ENCODE measurements at regions not wholly inside any gene's neighbourhood (a gene's known extent, or its start where the extent isn't known, plus 50 kb on each side); places are given as distances from the start of the nearest gene placed in this dataset.

GRCh38 chr12:98194591-98194990 lies 320.8 kb upstream of the TMPO start (continued):
- TF ChIP-seq RXRA (IDR thresholded peaks at IDR 0.05; ENCODE audit: borderline replicate concordance, low read depth) (no peak), TAF1 (IDR thresholded peaks at IDR 0.05; ENCODE audit: borderline replicate concordance, low read depth, low read length) (no peak), USF2 (IDR thresholded peaks at IDR 0.05; ENCODE audit: borderline replicate concordance, low read depth, low read length) (no peak), CHD2 (IDR thresholded peaks at IDR 0.05; ENCODE audit: low read length, partially characterized antibody) (no peak)

- Histone ChIP-seq H3K27me3 (ENCODE audit: insufficient read depth) (no peaks in the 10 kb centered on the region), H3K27ac (ENCODE audit: low read depth in 2 of 2, low read length in 1 of 2) (no peak overlapping the region), H3F3A (replicated peaks; ENCODE audit: insufficient read depth) (no peaks in the 10 kb centered on the region), H2AFZ (ENCODE audit: low read depth) (no peak overlapping the region), H3K4me2 (no peak overlapping the region), H3K9me2 (no peaks in the 10 kb centered on the region), H3K36me3 (replicated peaks in 1 of 2; ENCODE audit: control insufficient read depth in 1 of 2, insufficient read depth in 2 of 2, low read length in 1 of 2) (no peaks in the 10 kb centered on the region), H3K79me2 (ENCODE audit: insufficient read depth) (no peaks in the 10 kb centered on the region), H3K4me1 (ENCODE audit: control insufficient read depth in 1 of 2, insufficient read depth in 2 of 2, low read depth in 1 of 2, low read length in 1 of 2) (no peaks in the 10 kb centered on the region), H4K20me1 (ENCODE audit: insufficient read depth) (no peaks in the 10 kb centered on the region), H3K4me3 (ENCODE audit: low read depth in 2 of 2, low read length in 1 of 2) (no peak overlapping the region), H3K9ac (no peak overlapping the region), H3K9me3 (no peaks in the 10 kb centered on the region)
- TF ChIP-seq FOXM1 (IDR thresholded peaks at IDR 0.05; ENCODE audit: low read depth) (no peak), YY1 (IDR thresholded peaks at IDR 0.05; ENCODE audit: low read depth) (no peak), IRF3 (IDR thresholded peaks at IDR 0.05; ENCODE audit: low read depth, low read length) (no peak), FOSL2 (IDR thresholded peaks at IDR 0.05; ENCODE audit: borderline replicate concordance, low read depth) (no peak), RAD21 (IDR thresholded peaks at IDR 0.05; ENCODE audit: low read length) (no peak), USF1 (IDR thresholded peaks at IDR 0.05; ENCODE audit: borderline replicate concordance, low read depth) (no peak), CTCF (IDR thresholded peaks at IDR 0.05) (no peak), EZH2phosphoT487 (IDR thresholded peaks at IDR 0.05; ENCODE audit: borderline replicate concordance, low read depth) (no peak), GATA2 (CRISPR knock-in tag; IDR thresholded peaks at IDR 0.05) (no peak), ELF1 (IDR thresholded peaks at IDR 0.05) (no peak), RFX5 (IDR thresholded peaks at IDR 0.05; ENCODE audit: low read length) (no peak), PBX3 (IDR thresholded peaks at IDR 0.05) (no peak), RCOR1 (IDR thresholded peaks at IDR 0.05; ENCODE audit: low read length) (no peak), ZBTB33 (IDR thresholded peaks at IDR 0.05; ENCODE audit: borderline replicate concordance, low read depth) (no peak), MEF2A (IDR thresholded peaks at IDR 0.05; ENCODE audit: borderline replicate concordance, low read depth) (no peak), USF2 (IDR thresholded peaks at IDR 0.05; ENCODE audit: borderline replicate concordance, low read depth, low read length) (no peak), RXRA (IDR thresholded peaks at IDR 0.05; ENCODE audit: borderline replicate concordance, low read depth) (no peak)
- ChIA-PET POLR2A (no interaction called here), CTCF (no interaction called here)
- DNase-seq = no peak
- WGBS (ENCODE audit: low lambda C conversion rate) = 22% methylated on average over 4 of the region's 4 CpGs
Measured at GRCh38 chr12:98198261-98198982, 317.0 kb upstream of the TMPO start.

Measured in SK-N-SH (cell line).